Epithelial cell of proximal tubule (primary cell): ENCODE measurements at regions not wholly inside any gene's neighbourhood (a gene's known extent, or its start where the extent isn't known, plus 50 kb on each side); places are given as distances from the start of the nearest gene placed in this dataset.

Source experiments
- DNase-seq: peaks from one replicate; pipeline ENCODE4 v3.0.0-alpha.2; 2011; ENCODE audit warnings: low read depth
- H3K4me3 ChIP-seq: 2 replicates; pipeline ENCODE4 v1.5.1; 2011; ENCODE audit warnings: low read depth, mild to moderate bottlenecking, low read length
- TF ChIP-seq, protein P1 (sequence below): conservative IDR thresholded peaks from 2 replicates; pipeline ENCODE4 v1.5.1; 2012; ENCODE audit warnings: low read depth, mild to moderate bottlenecking, low read length

DNA sequence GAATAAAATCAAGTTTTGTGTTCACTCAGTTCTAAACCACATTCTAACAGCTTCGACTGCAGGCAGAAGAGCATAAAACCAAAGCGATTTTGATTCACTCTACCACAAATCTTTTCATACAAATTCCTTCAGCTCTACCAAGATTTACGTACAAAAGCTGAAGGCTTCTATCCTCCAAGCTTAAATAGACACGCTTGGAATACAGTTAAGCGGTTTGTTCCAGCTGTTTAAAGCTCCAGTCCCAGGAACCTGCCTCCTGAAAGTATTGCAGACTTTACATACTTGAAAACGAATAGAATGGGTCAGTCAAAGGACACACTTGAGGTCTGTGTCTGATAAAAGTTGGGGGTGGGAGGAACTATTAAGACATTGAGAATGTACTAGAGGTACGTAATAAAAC lies 102.9 kb downstream of the MPP7 start:
- TF ChIP-seq, protein P1, sequence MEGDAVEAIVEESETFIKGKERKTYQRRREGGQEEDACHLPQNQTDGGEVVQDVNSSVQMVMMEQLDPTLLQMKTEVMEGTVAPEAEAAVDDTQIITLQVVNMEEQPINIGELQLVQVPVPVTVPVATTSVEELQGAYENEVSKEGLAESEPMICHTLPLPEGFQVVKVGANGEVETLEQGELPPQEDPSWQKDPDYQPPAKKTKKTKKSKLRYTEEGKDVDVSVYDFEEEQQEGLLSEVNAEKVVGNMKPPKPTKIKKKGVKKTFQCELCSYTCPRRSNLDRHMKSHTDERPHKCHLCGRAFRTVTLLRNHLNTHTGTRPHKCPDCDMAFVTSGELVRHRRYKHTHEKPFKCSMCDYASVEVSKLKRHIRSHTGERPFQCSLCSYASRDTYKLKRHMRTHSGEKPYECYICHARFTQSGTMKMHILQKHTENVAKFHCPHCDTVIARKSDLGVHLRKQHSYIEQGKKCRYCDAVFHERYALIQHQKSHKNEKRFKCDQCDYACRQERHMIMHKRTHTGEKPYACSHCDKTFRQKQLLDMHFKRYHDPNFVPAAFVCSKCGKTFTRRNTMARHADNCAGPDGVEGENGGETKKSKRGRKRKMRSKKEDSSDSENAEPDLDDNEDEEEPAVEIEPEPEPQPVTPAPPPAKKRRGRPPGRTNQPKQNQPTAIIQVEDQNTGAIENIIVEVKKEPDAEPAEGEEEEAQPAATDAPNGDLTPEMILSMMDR: no peak
- no peak overlapping the region for H3K4me3 ChIP-seq
- no peak for DNase-seq

DNA sequence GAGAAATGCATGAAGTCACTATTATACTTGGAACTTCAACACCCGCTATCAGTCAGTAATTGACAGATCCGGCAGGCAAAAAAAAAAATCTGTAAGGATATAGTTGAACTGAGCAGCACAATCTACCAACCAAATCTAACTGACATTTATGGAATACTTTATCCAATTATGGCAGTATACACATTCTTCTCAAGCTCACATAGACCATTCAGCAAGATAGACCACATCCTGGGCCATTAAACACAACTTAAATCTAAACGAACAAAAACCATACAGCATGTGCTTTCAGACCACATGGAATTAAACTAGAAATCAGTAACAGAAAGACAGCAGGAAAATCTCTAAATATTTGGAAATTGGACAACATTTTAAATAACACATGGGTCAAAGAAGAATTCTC lies 112.7 kb downstream of the MPP7 start:
- no peak for DNase-seq
- H3K4me3 ChIP-seq: no peak overlapping the region
- TF ChIP-seq, protein P1: no peak

DNA sequence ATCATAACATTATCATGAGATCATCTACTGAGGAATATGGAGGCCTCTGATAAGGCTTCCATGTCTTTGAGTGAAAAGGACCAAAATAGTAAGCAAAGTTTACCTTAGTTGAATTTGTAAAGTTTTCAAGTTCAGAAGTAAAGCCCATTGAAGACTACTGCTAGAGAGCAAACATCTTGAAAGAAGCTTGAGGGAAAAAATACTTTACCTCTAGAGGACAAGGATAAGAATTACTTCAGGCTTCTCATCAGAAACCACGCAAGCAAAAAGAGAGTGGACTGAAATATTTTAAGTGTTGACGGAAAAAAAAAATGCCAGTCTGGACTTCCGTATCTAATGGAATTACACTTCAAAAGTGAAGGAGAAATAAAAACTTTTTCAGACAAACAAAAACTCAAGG lies 114.3 kb downstream of the MPP7 start:
- DNase-seq: no peak

DNA sequence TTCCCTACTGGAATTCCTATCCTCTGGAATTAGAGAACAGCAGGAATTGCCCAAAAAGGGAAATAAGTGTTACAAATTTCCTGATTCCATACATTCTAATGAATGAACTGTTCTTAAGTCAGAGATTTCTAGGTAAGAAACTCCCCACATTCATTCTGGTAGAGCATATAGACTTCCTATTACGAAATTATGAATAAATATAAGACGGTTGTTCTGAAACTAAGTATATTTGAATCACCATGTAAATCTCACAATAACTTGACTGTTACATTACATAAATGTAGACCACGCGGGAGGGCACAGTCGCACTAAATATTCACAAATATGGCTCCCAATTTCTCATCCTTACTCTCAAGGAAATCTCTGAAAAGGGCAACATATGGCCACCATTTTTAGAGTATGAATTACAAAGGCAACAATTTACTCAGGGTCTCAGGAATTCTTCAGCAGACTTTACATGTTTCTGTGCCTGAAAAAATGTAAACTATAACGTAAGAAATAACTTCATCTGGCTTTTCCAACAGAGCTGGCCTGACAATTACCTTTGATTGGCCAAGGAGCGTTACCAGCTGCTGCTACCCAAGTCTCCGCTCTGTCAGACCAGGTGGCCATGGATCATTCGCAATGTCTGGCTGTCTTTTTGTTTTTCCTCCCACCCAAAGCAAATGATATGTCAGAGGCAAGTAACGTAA lies 115.8 kb downstream of the MPP7 start:
- DNase-seq: no peak
- TF ChIP-seq, protein P1: no peak
- no peak overlapping the region for H3K4me3 ChIP-seq

More for the DNA sequence above, 114.3 kb downstream of the MPP7 start:
- TF ChIP-seq, protein P1: no peak
- H3K4me3 ChIP-seq: no peak overlapping the region

DNA sequence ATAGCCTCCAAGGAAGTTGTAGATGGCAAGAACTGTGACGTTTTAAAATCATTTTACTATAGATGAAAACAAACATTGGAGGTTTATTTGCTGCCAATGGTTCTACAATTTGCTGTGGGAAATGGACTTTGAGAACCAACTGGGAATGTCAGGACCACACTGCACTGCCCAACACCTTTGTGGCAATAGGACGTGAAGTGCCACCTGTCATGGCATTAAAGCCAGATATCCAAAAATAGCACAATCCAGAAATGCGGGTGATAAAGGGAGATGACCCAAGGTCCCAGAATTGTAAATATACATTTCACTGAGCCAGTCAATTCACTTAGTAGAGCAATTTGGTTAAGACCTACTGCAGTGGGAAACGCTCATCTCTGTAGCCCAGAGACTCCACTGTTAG lies 116.4 kb downstream of the MPP7 start:
- no peak overlapping the region for H3K4me3 ChIP-seq
- no peak for DNase-seq
- TF ChIP-seq, protein P1: no peak

DNA sequence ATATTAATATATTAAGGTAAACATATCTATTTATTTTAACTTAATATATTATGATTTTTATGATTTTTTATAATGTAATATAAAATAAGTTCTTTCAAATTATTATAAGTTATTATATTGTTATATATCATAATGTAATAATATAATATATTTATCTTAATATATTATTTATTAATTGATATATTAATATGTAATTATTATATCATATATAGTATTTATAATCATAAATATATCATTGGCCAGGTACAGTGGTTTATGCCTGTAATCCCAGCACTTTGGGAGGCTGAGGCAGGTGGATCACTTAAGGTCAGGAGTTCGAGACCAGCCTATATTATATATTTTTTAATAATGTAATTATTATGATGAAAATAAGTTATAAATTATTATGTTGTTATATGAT lies 118.1 kb downstream of the MPP7 start:
- DNase-seq: no peak
- no peak overlapping the region for H3K4me3 ChIP-seq
- TF ChIP-seq, protein P1: no peak

DNA sequence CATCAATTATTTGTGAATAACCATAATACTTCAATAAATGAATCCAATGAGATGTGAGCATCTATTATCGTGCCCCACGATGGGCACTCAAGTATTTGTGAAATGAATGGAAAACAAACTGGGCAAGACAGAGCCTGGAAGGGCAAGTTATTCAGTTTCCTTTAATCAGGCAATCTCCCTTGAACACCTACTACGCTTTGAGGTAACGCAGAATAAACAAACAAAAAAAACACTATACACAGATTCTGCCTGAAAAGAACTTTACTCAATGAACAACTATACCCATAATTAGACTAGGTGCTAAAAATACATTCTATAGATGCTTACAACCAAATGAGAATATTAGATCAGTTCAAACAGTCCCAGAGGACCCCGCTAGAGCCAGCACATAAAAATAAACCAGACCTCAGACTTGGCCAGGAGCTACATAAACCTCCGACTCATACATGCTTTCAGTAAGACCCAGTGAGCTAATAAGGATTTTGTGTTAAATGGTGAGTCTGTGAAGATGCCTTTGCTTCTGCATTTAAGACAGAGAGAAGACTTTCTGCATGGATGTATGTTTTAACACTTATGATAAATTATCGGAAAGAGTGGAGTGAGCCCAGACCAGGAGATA lies 121.3 kb downstream of the MPP7 start:
- DNase-seq: no peak
- no peak overlapping the region for H3K4me3 ChIP-seq
- TF ChIP-seq, protein P1: no peak
